AG10803 (cell line): ENCODE measurements at regions not wholly inside any gene's neighbourhood (a gene's known extent, or its start where the extent isn't known, plus 50 kb on each side); places are given as distances from the start of the nearest gene placed in this dataset.
A peak's percentile ranks its signal among the peaks of the same experiment; 100 is the strongest.

Experiments
- DNase-seq: peaks from one replicate; pipeline ENCODE4 v3.0.0; 2010; ENCODE audit warnings: low read depth
- H3K4me3 ChIP-seq: 2 replicates; pipeline ENCODE4 v1.5.1; 2011; ENCODE audit warnings: mild to moderate bottlenecking, low read length, control low read depth
- CTCF ChIP-seq: conservative IDR thresholded peaks from 2 replicates; pipeline ENCODE4 v1.5.1; 2011; ENCODE audit warnings: mild to moderate bottlenecking, low read length, control low read depth, inconsistent platforms

- no peak for DNase-seq
- TF ChIP-seq CTCF, result no peak
Observed at GRCh38 chr15:38702178-38702912, 137.7 kb upstream of the RASGRP1 start.

DNA sequence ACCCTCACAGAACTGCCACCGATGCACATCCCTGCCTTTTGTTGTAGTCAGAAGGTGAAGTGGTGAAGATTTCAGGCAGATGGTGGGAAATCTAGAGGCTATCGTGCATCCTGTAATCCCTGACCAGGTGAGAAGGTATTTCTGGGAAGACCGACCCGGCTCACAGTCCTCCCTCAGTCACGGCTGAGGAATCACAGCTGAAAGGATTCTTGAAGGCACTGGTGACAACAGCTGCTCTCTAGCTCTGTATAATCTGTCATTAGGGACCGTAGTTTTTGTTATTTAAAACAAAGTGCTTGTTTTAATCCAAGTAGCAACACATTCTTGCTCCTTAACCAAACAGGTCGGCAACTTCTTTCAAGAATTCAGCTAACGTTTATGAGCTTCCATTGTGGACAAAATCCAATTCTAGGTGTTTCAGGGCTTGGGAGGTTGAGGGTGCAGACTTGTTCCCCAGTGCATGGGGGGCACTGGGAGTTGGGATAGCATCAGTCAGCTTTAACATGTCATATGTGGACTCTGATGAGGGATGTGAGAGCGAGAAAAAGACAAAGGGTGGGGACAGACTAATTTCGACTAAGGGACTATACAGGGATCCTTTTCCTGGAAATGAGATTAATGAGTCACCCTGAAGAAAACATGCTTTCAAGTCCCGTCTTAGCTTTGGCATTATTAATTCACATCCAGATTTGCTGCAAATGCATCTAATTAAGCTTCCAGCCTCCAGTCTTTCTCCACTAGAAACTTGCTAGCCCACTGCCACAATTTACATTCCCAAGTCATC, 141.0 kb upstream of the RASGRP1 start:
- H3K4me3 ChIP-seq, result no peak overlapping the region
- no peak for TF ChIP-seq CTCF
- peak; percentile 35 for DNase-seq

More at GRCh38 chr15:38702178-38702912, 137.7 kb upstream of the RASGRP1 start:
- no peak overlapping the region for H3K4me3 ChIP-seq

GRCh38 chr15:38706956-38707355, 142.3 kb upstream of the RASGRP1 start:
- H3K4me3 ChIP-seq, result no peak overlapping the region
- TF ChIP-seq CTCF, result no peak
- no peak for DNase-seq

DNA sequence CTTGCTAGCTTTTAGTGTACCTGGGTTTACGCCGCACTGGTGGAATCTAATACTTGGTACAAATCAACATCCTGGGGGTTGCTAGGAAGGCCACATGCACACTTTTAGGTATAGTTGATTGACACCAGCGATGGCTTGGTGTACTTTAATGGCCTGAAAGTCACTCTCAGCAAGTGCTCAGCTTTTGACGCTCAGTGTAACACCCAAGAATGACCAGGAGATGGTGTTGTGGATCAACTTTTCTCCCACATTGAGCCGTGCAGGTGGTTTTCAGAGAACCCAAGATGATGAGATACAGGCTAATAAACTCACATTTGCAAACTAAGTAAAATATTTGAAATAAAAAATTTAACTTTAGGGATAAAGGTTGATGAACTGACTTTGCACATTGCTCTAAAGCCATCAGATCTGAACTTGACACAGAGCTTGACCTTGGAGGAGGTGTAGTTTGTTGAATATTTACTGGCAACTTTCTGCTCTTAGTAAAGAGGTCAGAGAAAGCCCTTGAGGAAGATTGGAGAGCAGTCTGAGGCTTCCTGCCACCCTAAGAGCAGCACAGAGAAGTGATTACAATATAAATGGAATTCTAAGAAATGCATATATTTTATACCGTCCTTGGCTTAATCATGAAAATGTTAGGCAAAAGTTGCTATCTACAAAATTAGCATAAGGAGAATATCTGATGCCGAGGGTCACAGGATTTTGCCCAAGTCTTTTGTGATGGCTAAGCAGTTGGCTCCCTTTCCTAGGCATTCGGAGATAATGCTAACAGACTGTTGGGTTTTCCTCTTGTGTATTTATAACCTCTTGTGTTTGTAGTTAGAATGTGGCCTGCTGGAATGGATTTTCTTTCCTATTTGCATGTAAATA, 143.4 kb upstream of the RASGRP1 start:
- H3K4me3 ChIP-seq, result no peak overlapping the region
- peak; percentile 80 for DNase-seq
- TF ChIP-seq CTCF, result peak; percentile 94

GRCh38 chr15:38708672-38709180, 144.1 kb upstream of the RASGRP1 start:
- no peak for TF ChIP-seq CTCF
- DNase-seq, result peak; percentile 72
- H3K4me3 ChIP-seq, result no peak overlapping the region

DNA sequence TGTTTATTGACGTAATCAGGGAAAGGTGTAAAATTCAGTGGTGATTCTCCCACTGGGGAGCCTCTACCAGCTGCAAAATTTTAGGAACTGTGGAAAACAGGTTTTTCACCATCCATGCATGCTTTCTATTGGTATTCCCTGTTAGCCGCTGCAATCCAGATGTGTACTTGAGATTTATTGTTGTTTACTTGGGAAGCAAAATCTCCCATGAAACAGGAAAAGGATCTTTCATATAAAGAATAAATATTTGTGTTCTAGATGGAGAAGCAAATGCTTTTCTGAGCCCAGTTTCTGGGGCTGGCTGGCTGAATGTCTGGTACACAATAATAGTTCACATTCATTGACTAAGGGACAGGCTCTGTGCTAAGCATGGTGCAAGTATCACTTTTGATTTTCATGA, 144.6 kb upstream of the RASGRP1 start:
- DNase-seq, result peak; percentile 57
- TF ChIP-seq CTCF, result no peak
- no peak overlapping the region for H3K4me3 ChIP-seq
